ENCODE measurements at regions not wholly inside any gene's neighbourhood (a gene's known extent, or its start where the extent isn't known, plus 50 kb on each side); places are given as distances from the start of the nearest gene placed in this dataset.

DNA sequence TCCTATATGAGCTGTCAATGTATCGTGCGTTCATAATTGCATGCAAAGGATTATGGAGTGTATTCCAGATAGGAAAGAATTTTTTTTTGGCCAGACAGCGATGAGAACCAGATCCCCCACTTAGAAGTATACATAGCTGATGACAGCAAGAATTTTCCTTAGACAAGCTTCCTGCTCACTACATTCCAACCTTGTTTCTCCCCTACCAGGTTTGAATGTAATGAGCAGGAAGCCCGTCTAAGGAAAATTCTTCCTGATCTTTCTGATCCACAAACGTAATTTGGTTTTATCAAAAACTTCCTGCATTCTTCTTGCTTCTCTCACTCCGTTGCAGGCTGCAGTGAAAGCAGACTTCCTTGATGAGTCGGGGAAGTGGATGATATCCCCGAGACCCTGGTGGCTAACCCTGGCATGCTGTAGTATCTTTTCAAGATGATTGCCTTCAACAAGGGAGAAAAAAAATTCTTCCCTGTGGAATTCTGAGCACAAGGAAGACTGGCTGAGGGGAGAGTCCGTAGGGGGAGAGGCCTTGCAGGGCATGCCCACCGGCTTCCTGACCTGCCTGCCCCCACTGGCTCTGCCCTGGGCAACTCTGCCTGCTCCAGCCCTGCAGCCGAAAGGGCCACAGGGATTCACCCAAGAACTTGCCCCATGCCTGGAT, 243.1 kb downstream of the TLE3 start:
- no peak for TF ChIP-seq CTCF (IDR thresholded peaks at IDR 0.05)
- TF ChIP-seq POLR2A (IDR thresholded peaks at IDR 0.05) = no peak
- TF ChIP-seq EP300 (IDR thresholded peaks at IDR 0.05) = no peak
